Stimulated activated naive B cell treated with anti-CD40 and anti-IgM and Interleukin-4, amounts not matched to agents 10 μg/mL and 1 μg/mL and 100 μg/mL, for 72 hours (primary cell): ENCODE measurements at regions not wholly inside any gene's neighbourhood (a gene's known extent, or its start where the extent isn't known, plus 50 kb on each side); places are given as distances from the start of the nearest gene placed in this dataset.

Experiments
- ATAC-seq, 2 donors: fragments of 150-1000 bp; cut with Tn5 transposase; replicated peaks; 2 replicates each; pipeline ENCODE4 v1.10.0; 2021; ENCODE audit warnings: moderate library complexity in 1 of 2
- DNase-seq: peaks from one replicate; pipeline ENCODE4 v3.0.0; 2021
- H3K27ac Mint-ChIP-seq: one replicate; pipeline ENCODE4 v1.8.0; 2022; ENCODE audit warnings: mild to moderate bottlenecking, mixed read lengths
- H3K27me3 Mint-ChIP-seq, 2 donors: one replicate each; pipeline ENCODE4 v1.8.0; 2022; ENCODE audit warnings: mixed read lengths in 2 of 2
- H3K36me3 Mint-ChIP-seq, 2 donors: one replicate each; pipeline ENCODE4 v1.8.0; 2022; ENCODE audit warnings: mixed read lengths in 2 of 2, mild to moderate bottlenecking in 1 of 2
- H3K4me1 Mint-ChIP-seq, 2 donors: one replicate each; pipeline ENCODE4 v1.8.0; 2022; ENCODE audit warnings: mixed read lengths in 2 of 2, mild to moderate bottlenecking in 1 of 2
- H3K4me3 Mint-ChIP-seq, 2 donors: one replicate each; pipeline ENCODE4 v1.8.0; 2022; ENCODE audit warnings: mild to moderate bottlenecking in 2 of 2, mixed read lengths in 2 of 2, moderate library complexity in 1 of 2
- H3K9me3 Mint-ChIP-seq, 2 donors: one replicate each; pipeline ENCODE4 v1.8.0; 2022; ENCODE audit warnings: mixed read lengths in 2 of 2, mild to moderate bottlenecking in 1 of 2

DNA sequence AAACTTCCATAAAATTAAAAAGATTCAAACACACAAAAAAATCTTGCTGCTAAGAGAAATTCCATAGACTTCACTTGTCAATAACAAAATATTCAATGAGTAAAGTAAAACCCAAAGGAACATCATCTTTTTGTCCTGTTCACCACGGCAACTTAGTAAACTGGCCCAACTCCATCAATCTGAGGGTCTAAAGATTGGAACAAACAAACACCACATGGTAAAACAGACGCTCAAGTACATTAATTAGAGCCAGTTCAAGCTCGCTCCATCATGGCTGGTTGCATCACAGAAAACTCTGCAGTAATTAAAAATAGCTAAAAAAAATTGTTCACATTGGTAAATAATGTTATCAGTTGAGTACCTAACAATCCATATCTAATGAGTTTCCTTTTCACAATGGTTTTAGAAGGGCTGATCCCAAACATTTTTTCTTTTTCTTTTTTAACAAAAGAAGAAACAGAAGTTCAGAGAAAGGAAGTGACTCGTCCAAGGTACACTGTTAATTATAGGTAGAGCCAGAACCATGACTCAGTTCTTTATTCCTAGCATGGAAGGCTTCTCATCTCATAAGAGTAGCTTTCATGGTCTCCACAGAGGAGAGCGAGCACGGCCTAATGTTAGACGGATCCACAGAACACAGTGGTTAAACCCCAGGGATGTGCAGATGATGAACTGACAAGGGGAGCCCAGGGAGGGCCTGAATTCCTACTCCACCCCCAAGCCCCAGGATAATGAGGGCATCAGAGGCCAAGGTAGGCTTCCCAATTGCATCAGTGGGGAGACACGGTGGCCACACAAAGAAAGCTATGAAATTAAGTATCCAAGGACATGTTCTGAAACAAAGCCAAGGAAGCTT lies 79.2 kb upstream of the ARHGEF3 start:
- H3K4me1 Mint-ChIP-seq = peaks cover 6 to 20% of the 10 kb centered on the region in 2 donors
- H3K27me3 Mint-ChIP-seq = no peaks in the 10 kb centered on the region
- ATAC-seq (no peak), DNase-seq (no peak)
- H3K4me3 Mint-ChIP-seq = no peak overlapping the region
- no peak overlapping the region for H3K27ac Mint-ChIP-seq
- no peaks in the 10 kb centered on the region for H3K9me3 Mint-ChIP-seq
- no peaks in the 10 kb centered on the region for H3K36me3 Mint-ChIP-seq

DNA sequence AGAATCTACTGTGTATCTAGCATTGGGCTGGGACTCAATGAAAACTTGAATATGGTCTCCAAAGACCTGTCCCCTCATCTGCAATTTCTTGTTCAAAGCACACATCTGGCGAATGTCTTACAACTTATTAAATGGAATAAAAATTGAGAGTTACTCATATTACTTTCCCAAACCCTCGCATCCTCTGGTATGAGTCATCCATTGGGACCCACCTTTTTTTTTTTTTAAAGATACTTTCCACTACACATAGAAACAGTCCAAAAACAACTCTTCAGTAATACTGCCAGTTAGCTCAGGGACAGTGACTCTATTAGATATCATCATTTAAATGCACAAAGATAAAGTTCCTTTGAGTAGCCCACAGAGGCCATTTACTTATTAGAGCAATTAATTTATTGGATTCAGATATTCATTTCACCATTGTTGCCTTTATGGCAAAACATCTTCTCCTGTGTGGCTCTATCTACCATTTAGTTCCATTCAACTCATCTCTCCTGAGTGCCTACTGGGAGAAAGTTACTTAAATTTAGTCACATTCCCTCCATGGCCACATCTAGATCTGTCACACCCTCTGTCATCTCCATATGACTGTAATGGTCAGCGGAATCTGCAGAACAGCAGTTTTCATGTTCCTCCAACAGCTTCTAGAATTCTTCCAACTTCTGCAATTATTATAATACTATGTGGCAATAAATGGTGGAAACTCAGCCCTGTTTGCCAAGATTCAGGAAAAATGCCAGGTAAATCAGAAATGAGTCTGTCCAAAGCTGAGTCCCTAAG lies 77.9 kb upstream of the ARHGEF3 start:
- ATAC-seq (peak in 1 of 2 donors; percentile 57), DNase-seq (no peak)
- Mint-ChIP-seq H3K4me3 (no peak overlapping the region), H3K36me3 (no peaks in the 10 kb centered on the region), H3K4me1 (peaks cover 6 to 19% of the 10 kb centered on the region in 2 donors), H3K9me3 (no peaks in the 10 kb centered on the region), H3K27me3 (no peaks in the 10 kb centered on the region), H3K27ac (no peak overlapping the region)

DNA sequence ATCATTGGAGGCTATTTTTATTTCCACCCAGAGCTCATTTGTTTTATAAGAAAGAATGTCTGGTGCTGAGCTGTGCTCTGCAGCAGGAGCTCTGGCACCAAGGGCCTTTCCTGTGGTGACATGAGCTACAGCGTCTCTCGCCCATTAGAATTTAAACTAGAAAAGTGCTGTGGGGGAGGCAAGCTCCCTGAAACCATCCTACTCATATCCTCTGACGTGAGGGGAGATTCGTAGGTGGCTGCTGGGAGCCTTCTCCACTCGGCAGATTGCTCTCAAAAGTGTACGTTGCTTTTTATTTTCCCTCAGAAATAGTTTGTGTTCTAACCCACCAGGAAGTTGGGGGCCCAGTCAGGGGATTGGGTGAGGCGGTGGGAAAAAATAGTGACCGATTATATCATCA lies 76.3 kb upstream of the ARHGEF3 start:
- Mint-ChIP-seq H3K27ac (peak overlapping the region; percentile 73), H3K4me3 (peak overlapping the region; percentile 32 to 41), H3K27me3 (no peaks in the 10 kb centered on the region), H3K36me3 (no peaks in the 10 kb centered on the region), H3K9me3 (no peaks in the 10 kb centered on the region), H3K4me1 (peaks cover 6 to 15% of the 10 kb centered on the region in 2 donors)
- ATAC-seq (peak; percentile 74 to 86), DNase-seq (no peak)

DNA sequence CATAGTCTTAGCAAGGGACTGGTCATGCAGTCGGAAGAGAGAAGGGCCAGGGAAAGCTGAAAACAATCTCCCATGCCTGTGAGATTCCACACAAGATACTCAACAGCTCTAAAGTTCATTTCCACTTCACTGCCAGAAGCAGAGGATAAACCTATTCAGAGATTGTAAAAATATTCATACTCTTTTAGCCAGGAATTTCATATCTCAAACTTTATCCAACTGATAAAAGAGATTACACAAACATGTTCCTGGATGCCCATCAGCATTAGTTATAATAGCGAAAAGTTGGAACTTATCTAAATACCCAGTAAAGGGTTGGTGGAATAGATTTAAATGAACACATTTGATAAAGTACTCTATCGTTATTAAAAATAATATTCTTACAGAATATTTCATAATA lies 75.2 kb upstream of the ARHGEF3 start:
- H3K27me3 Mint-ChIP-seq = no peaks in the 10 kb centered on the region
- H3K27ac Mint-ChIP-seq = peak overlapping the region; percentile 65
- no peak overlapping the region for H3K4me3 Mint-ChIP-seq
- H3K9me3 Mint-ChIP-seq = no peaks in the 10 kb centered on the region
- H3K4me1 Mint-ChIP-seq = peaks cover 6 to 15% of the 10 kb centered on the region in 2 donors
- DNase-seq (no peak), ATAC-seq (no peak)
- H3K36me3 Mint-ChIP-seq = no peaks in the 10 kb centered on the region

DNA sequence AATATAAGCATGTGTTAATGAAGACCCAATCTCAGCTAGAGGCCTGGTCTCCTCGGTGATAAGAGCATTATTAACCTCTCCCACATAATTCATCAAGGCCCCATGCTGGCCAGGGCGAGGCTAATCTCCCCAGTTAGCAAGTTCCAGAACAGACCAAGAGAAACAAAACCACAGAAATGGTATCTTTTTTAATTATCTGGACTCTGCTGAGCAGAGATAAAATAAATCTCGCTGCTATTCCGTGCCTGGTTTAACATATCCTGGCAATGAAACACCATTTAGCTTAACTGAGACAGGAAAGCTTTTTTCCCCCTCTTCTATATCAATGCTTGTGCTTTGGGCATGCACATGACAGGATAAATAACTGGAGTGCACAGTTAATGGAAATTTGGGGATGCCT lies 72.5 kb upstream of the ARHGEF3 start:
- Mint-ChIP-seq H3K27ac (no peak overlapping the region), H3K9me3 (no peaks in the 10 kb centered on the region), H3K4me1 (peaks cover 6 to 10% of the 10 kb centered on the region in 2 donors), H3K4me3 (no peak overlapping the region), H3K36me3 (no peaks in the 10 kb centered on the region), H3K27me3 (no peaks in the 10 kb centered on the region)
- ATAC-seq (no peak), DNase-seq (no peak)

DNA sequence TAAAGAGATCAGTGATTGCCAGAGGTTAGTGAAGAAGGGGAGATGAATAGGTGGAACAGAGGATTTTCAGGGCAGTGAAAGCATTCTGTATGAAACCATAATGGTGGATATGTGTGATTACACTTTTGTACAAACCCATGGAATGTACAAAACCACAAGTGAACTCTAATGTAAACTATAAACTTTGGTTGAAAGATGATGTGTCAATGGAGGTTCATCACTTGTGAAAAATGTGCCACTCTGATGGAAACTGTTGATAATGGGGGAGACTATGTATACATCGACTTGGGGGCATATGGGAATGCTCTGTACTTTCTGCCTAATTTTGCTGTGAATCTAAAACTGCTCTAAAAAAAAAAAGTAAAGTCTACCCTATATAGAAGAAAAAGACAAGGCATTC lies 68.7 kb upstream of the ARHGEF3 start:
- no peak overlapping the region for H3K27ac Mint-ChIP-seq
- ATAC-seq (no peak), DNase-seq (no peak)
- no peaks in the 10 kb centered on the region for H3K9me3 Mint-ChIP-seq
- peaks cover 2 to 5% of the 10 kb centered on the region in 2 donors for H3K4me1 Mint-ChIP-seq
- H3K4me3 Mint-ChIP-seq = no peak overlapping the region
- no peaks in the 10 kb centered on the region for H3K36me3 Mint-ChIP-seq
- H3K27me3 Mint-ChIP-seq = no peaks in the 10 kb centered on the region

DNA sequence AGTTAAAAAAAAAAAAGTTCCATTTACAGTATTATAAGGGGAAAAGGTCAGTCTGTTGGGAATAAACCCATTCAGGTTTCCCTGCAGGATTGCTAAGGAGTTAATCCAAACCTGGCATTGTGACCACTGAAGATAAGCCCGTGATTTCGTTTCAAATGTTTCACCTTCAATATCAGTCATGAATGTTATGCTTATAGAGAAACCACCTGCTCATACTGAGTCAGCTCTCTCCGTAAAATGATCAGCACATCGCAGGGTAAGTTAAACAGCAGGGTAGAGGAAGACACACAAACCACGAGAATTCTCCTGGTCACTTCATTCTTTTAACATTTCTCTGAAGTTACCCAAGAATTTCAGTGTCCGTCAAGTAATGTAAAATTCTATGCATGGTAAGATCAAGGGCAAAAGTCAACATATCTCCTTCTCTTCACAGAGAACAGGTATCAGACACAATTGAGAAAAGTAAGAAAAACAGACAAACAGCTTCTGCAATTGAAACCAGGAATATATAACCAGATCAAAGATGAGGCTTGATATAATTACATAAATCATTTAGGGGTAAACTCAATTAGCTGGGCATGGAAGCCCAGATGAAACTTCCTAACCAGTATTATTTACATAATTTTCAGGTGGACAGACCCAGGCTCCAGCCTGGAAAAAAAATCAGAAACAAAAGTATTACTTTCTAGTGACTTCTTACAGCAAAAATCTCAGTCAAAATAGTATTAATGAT lies 67.6 kb upstream of the ARHGEF3 start:
- Mint-ChIP-seq H3K27ac (no peak overlapping the region), H3K36me3 (peaks cover 2% of the 10 kb centered on the region in 2 donors), H3K4me3 (no peak overlapping the region), H3K4me1 (peaks cover 4 to 7% of the 10 kb centered on the region in 2 donors), H3K9me3 (peaks cover 2% of the 10 kb centered on the region in 2 donors), H3K27me3 (no peaks in the 10 kb centered on the region)
- no peak for DNase-seq
- no peak for ATAC-seq

DNA sequence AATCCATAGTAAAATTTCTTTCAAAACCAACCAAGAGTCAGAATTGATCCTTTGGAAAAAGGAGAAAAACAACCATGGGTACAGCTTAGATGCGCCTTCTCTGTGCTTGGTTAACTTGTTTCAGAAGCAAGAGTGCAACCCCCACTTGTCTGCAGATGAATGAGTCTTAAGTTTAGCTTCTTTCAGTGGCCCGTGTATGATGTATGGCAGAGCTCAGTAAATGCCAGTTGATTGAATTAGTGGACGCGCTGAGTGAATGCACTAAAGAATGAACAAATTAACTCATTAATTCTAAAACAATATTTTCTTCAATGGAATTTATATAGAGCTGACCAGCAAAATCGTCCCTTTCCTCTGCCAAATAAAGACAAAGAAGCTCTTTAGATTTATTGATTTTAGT lies 67.0 kb upstream of the ARHGEF3 start:
- Mint-ChIP-seq H3K36me3 (peaks cover 6 to 7% of the 10 kb centered on the region in 2 donors), H3K4me1 (peaks cover 9 to 12% of the 10 kb centered on the region in 2 donors), H3K9me3 (peaks cover 6 to 8% of the 10 kb centered on the region in 2 donors), H3K27me3 (no peaks in the 10 kb centered on the region), H3K27ac (no peak overlapping the region), H3K4me3 (no peak overlapping the region)
- no peak for ATAC-seq
- DNase-seq = no peak

DNA sequence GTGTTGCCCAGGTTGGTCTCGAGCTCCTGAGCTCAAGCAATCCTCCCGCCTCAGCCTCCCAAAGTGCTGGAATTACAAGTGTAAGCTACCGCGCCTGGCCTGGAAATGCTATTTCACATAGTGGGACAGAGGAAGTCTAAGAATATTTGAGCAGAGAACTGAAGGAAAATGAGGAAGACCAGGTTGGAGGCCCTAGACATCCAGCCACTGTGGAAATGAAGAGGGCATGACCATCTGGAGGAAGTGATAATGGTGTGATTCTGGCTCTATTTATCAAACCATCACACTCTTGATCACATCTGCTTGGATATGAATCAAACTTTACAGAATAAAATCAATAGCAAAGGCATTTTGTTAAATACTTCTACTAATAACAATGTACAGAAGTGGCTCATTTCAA lies 65.9 kb upstream of the ARHGEF3 start:
- H3K9me3 Mint-ChIP-seq = peaks cover 6 to 8% of the 10 kb centered on the region in 2 donors
- DNase-seq (no peak), ATAC-seq (no peak)
- peaks cover 11 to 19% of the 10 kb centered on the region in 2 donors for H3K4me1 Mint-ChIP-seq
- H3K27me3 Mint-ChIP-seq = no peaks in the 10 kb centered on the region
- H3K36me3 Mint-ChIP-seq = peaks cover 6 to 7% of the 10 kb centered on the region in 2 donors
- no peak overlapping the region for H3K4me3 Mint-ChIP-seq
- no peak overlapping the region for H3K27ac Mint-ChIP-seq

DNA sequence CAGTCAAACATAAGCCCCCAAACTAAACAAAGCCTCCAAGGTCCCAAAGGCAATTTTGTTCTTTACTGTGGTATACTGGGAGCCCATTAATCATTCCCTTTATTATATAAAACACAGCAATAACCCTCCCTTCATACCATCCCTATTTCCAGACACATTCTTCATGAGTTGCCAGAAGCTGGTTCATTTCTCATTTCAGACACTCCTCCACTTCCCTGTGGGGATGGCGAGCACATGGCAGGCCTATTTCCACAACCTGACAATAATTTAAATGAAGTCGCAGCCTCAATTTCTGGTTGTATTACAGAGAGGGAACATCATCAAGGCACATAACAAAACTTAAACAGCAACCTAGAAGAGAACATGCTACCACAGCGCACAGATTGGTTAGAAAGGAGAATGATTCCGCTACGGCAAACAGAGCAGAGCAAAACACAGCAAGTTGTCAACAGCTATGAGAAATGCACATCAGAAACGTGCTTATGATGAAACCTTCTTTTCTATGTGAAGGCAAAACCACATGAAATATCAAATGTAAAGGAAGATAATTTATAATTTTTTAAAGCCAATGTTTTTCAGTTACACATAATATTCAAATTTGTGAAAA lies 63.3 kb upstream of the ARHGEF3 start:
- H3K9me3 Mint-ChIP-seq = peaks cover 6 to 8% of the 10 kb centered on the region in 2 donors

DNA sequence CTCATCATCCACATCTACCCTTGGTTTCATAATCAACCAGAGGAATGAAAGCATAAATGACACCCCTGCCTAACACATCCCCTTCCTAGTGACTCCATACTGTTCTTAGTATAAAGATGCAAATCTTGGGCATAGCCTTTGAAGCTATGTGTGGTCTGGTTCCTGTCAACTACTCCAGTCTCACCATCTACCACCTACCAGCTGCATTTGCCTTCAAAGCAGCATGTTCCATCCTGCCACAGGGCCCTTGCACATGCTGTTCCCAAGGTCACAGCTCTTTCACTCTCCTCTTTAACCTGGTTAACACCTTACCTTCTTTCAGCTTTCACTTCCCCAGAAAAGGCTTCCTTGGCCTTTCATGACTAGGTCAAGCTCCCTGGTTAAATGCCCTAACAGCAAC lies 62.3 kb upstream of the ARHGEF3 start:
- H3K4me1 Mint-ChIP-seq = peaks cover 18 to 20% of the 10 kb centered on the region in 2 donors
- no peak overlapping the region for H3K4me3 Mint-ChIP-seq
- peak overlapping the region; percentile 0 for H3K27ac Mint-ChIP-seq
- no peaks in the 10 kb centered on the region for H3K27me3 Mint-ChIP-seq
- H3K36me3 Mint-ChIP-seq = peaks cover 6 to 7% of the 10 kb centered on the region in 2 donors
- ATAC-seq (peak; percentile 33 to 40), DNase-seq (no peak)
- peaks cover 6 to 8% of the 10 kb centered on the region in 2 donors for H3K9me3 Mint-ChIP-seq

More for the DNA sequence above, 63.3 kb upstream of the ARHGEF3 start:
- DNase-seq = no peak
- Mint-ChIP-seq H3K4me3 (no peak overlapping the region), H3K27ac (peak overlapping the region; percentile 65), H3K4me1 (peaks cover 20 to 25% of the 10 kb centered on the region in 2 donors), H3K36me3 (peaks cover 6 to 7% of the 10 kb centered on the region in 2 donors), H3K27me3 (no peaks in the 10 kb centered on the region)
- ATAC-seq = no peak

DNA sequence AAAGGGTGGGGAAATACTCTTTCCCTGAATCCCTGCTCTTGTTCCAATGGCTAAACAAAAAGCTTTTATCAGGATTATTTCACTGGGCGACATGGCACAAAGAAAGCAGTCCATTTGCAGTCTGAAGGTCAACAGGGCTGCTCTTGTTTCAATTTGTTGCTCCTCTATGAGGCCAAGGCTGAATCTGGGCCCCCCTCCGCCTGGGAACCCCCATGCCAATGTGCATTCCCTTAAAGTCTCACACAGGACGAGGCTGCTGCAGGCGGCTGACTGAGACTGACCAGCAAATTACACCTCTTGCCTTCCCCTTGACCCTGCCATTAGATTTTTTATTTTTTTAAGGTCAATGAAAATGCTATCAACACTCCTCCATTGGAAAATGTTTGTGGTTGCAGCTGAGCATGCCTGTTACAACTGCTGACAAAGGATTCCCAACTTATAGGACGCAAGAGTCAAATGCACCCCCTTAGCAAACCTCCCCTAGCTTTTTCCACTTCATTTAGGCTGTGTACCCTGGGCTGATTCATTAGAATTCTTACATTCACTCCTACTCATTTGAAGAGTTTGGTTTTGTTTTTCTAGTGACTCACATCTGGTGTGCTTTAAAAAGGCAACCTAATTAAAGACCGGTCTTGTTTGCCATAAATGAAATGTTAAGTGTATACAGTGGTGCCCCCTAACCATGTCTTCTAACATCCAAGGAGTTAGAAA lies 60.8 kb upstream of the ARHGEF3 start:
- H3K9me3 Mint-ChIP-seq = peaks cover 6 to 8% of the 10 kb centered on the region in 2 donors
- DNase-seq = no peak
- H3K4me1 Mint-ChIP-seq = peaks cover 18 to 20% of the 10 kb centered on the region in 2 donors
- ATAC-seq = peak; percentile 93
- no peaks in the 10 kb centered on the region for H3K27me3 Mint-ChIP-seq
- peak overlapping the region in 1 of 2 donors; percentile 13 for H3K4me3 Mint-ChIP-seq
- peak overlapping the region; percentile 49 for H3K27ac Mint-ChIP-seq
- peaks cover 6 to 7% of the 10 kb centered on the region in 2 donors for H3K36me3 Mint-ChIP-seq

DNA sequence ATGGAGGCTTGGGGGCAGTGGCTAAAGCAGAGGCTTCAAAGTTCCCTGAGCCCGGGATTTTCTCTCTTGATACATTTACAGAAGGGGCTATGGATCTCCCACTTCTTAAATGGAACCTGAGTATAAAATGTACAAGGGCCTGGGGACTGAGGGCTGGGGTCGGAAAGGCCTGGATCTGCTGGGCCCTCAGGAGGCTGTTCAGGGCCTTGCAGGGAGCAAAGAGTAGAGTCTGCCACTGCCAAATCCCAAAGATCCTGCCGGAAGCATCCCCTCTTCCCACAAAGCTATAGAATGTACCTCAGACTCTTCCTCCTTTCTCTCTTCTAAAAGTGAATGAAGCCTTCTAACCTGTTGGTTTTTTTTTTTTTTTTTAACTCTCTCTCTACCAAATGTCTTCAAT lies 59.8 kb upstream of the ARHGEF3 start:
- H3K4me1 Mint-ChIP-seq = peaks cover 18 to 20% of the 10 kb centered on the region in 2 donors

More for the DNA sequence above, 59.8 kb upstream of the ARHGEF3 start:
- H3K36me3 Mint-ChIP-seq = peaks cover 6 to 7% of the 10 kb centered on the region in 2 donors
- no peak overlapping the region for H3K27ac Mint-ChIP-seq
- no peak for DNase-seq
- no peak for ATAC-seq
- no peak overlapping the region for H3K4me3 Mint-ChIP-seq
- H3K27me3 Mint-ChIP-seq = no peaks in the 10 kb centered on the region
- peaks cover 6 to 8% of the 10 kb centered on the region in 2 donors for H3K9me3 Mint-ChIP-seq
